NCI-H2196 (cell line): ENCODE measurements at regions not wholly inside any gene's neighbourhood (a gene's known extent, or its start where the extent isn't known, plus 50 kb on each side); places are given as distances from the start of the nearest gene placed in this dataset.
"Not testable (repeated sequence)": the region's sequence is repeated elsewhere in the genome, so short reads cannot be mapped to it uniquely, and the experiment has no call there.

ENCODE experiments used
- DNase-seq: peaks from one replicate; lab custom pipeline; 2025; ENCODE audit not compliant: unreplicated experiment; lab: John Stamatoyannopoulos, UW

GRCh38 chr22:22946131-22946530 is 58.5 kb downstream of the IGLL5 start:
- DNase-seq: no peak

- no peak for DNase-seq
Observed at GRCh38 chr22:22948651-22949571, 61.3 kb downstream of the IGLL5 start.

- DNase-seq: no peak
Observed at GRCh38 chr22:22949953-22950352, 62.3 kb downstream of the IGLL5 start.

GRCh38 chr22:22951035-22951434 is 63.4 kb downstream of the IGLL5 start:
- DNase-seq: no peak

- DNase-seq: no peak
Observed at GRCh38 chr22:22952531-22953280, 65.1 kb downstream of the IGLL5 start.

GRCh38 chr22:22953791-22954190 is 66.2 kb downstream of the IGLL5 start:
- no peak for DNase-seq

GRCh38 chr22:22954656-22955055 is 67.0 kb downstream of the IGLL5 start:
- DNase-seq: no peak

- DNase-seq: no peak
Observed at GRCh38 chr22:22955276-22955798, 67.7 kb downstream of the IGLL5 start.

- DNase-seq: peak; percentile 42
Observed at GRCh38 chr22:22955866-22956535, 68.4 kb downstream of the IGLL5 start.

- DNase-seq: no peak
Observed at GRCh38 chr22:22957090-22957489, 69.5 kb downstream of the IGLL5 start.

- no peak for DNase-seq
Observed at GRCh38 chr22:22958621-22959020, 71.0 kb downstream of the IGLL5 start.

GRCh38 chr22:22959147-22959827 is 71.7 kb downstream of the IGLL5 start:
- DNase-seq: peak; percentile 57

- DNase-seq: no peak
Observed at GRCh38 chr22:22960307-22960706, 72.7 kb downstream of the IGLL5 start.

GRCh38 chr22:22961574-22961973 is 74.0 kb downstream of the IGLL5 start:
- DNase-seq: no peak

- DNase-seq: no peak
Observed at GRCh38 chr22:22968366-22968765, 80.8 kb downstream of the IGLL5 start.

- DNase-seq: not testable (repeated sequence)
Observed at GRCh38 chr22:22972605-22973004, 85.0 kb downstream of the IGLL5 start.

- DNase-seq: no peak
Observed at GRCh38 chr22:22973336-22973735, 85.7 kb downstream of the IGLL5 start.

GRCh38 chr22:22974156-22974555 is 86.5 kb downstream of the IGLL5 start:
- DNase-seq: no peak

- DNase-seq: peak; percentile 7
Observed at GRCh38 chr22:22974795-22975580, 87.4 kb downstream of the IGLL5 start.
